ENCODE measurements at regions not wholly inside any gene's neighbourhood (a gene's known extent, or its start where the extent isn't known, plus 50 kb on each side); places are given as distances from the start of the nearest gene placed in this dataset.
"Not testable (repeated sequence)": the region's sequence is repeated elsewhere in the genome, so short reads cannot be mapped to it uniquely, and the experiment has no call there.

DNA sequence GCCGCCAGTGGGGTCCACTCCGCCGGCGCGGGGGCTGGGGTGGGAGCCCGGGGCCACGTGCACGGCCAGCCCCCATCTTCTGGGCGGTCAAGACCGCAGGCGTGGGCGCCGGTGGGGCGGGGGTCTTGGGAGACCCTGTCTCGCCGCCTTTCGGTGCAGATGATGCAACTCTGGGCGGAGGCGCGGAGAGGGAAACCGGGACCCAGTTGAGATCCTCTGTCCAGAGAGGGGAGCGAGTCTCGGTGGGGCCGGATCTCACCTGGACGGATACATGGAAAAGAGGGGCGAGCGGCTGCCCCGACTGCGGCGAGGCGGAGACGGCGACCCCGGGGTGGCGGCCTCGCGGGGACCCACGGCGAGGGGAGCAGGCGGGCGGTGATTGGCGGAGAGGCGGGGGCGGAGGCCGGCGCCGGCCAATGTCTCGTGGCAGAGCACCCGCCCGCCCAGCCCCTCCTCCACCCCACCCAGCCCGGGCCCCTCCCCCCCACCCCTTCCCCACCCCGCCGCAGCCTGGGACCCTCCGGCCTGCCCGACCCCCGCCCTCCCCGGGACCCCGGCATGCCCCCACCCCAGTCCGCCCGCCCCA is 4054.1 kb upstream of the TPTE start:
- H3K9me3 Mint-ChIP-seq (ENCODE audit: unreplicated experiment); H3K36me3 Mint-ChIP-seq (ENCODE audit: insufficient read depth, unreplicated experiment); H3K27me3 ChIP-seq (replicated peaks; ENCODE audit: control insufficient read depth, insufficient read depth, low read length); H3K36me3 ChIP-seq (ENCODE audit: control insufficient read depth, insufficient read depth, low read length); BruUV-seq (replicated peaks); DNase-seq; H3K27ac Mint-ChIP-seq (ENCODE audit: unreplicated experiment); H3K4me3 Mint-ChIP-seq (ENCODE audit: unreplicated experiment); H3K4me1 ChIP-seq; H3K4me3 ChIP-seq (ENCODE audit: low read depth, low read length); H3K4me1 Mint-ChIP-seq (ENCODE audit: low read depth, unreplicated experiment); H3K27me3 Mint-ChIP-seq (ENCODE audit: insufficient read depth, unreplicated experiment); CTCF ChIA-PET; POLR2A ChIA-PET; intact Hi-C loops (cut with micrococcal nuclease; ENCODE audit: unreplicated experiment); H3K9me3 ChIP-seq: not testable (repeated sequence)

DNA sequence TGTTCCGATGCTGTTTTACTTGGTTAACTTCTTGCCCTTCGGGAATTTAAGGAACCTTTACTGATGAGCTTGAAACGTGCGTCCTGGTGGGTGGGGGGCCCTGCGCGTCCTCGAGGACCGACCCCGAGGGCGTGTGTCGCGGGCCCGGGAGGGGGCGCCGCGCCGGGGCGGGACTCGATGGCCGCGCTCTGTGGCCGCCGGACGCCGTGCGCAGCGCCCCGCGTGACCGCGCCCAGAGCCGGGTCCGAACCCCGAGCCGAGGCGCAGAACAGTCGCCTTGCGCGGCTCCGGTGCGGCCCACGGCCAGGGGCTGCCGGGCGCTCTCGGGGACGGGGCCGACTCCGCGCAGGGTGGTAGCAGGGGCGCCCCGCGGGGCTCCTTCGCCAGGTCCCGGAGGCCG is 4053.5 kb upstream of the TPTE start:
- H3K9me3 Mint-ChIP-seq (ENCODE audit: unreplicated experiment); CTCF ChIA-PET; H3K4me3 ChIP-seq (ENCODE audit: low read depth, low read length); DNase-seq; H3K27ac Mint-ChIP-seq (ENCODE audit: unreplicated experiment); intact Hi-C loops (cut with micrococcal nuclease; ENCODE audit: unreplicated experiment); H3K4me1 Mint-ChIP-seq (ENCODE audit: low read depth, unreplicated experiment); BruUV-seq (replicated peaks); H3K36me3 ChIP-seq (ENCODE audit: control insufficient read depth, insufficient read depth, low read length); H3K4me3 Mint-ChIP-seq (ENCODE audit: unreplicated experiment); H3K27me3 ChIP-seq (replicated peaks; ENCODE audit: control insufficient read depth, insufficient read depth, low read length); H3K9me3 ChIP-seq; H3K36me3 Mint-ChIP-seq (ENCODE audit: insufficient read depth, unreplicated experiment); POLR2A ChIA-PET; H3K27me3 Mint-ChIP-seq (ENCODE audit: insufficient read depth, unreplicated experiment); H3K4me1 ChIP-seq: not testable (repeated sequence)

DNA sequence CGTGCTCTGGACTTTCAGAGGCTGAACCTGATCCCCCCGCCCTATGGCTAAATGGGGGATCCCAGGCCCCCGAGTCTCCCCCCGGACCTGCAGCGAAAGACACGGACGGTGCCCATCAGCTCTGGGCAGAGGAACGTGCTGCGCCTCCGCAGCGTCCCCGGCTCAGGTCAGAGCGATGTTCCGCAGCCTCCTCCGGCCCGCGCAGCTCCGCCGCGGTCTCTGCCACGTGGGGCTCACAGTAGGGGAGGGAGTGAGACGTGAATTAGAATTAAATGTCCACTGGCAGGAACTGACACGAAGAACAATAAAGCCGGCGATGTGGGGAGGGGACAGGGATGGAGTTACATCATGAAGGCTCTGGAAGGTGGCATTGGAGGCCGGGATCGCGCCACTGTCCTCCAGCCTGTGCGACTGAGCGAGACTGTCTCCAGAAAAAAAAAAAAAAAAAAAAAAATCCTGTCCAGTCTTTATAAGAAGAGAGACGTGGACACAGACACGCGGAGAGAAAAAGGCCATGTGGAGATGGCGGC is 4053.0 kb upstream of the TPTE start:
- H3K27me3 ChIP-seq (replicated peaks; ENCODE audit: control insufficient read depth, insufficient read depth, low read length); H3K27ac Mint-ChIP-seq (ENCODE audit: unreplicated experiment); H3K27me3 Mint-ChIP-seq (ENCODE audit: insufficient read depth, unreplicated experiment); CTCF ChIA-PET; H3K4me1 ChIP-seq; H3K36me3 Mint-ChIP-seq (ENCODE audit: insufficient read depth, unreplicated experiment); H3K4me1 Mint-ChIP-seq (ENCODE audit: low read depth, unreplicated experiment); H3K4me3 ChIP-seq (ENCODE audit: low read depth, low read length); intact Hi-C loops (cut with micrococcal nuclease; ENCODE audit: unreplicated experiment); H3K36me3 ChIP-seq (ENCODE audit: control insufficient read depth, insufficient read depth, low read length); H3K9me3 Mint-ChIP-seq (ENCODE audit: unreplicated experiment); DNase-seq; H3K9me3 ChIP-seq; H3K4me3 Mint-ChIP-seq (ENCODE audit: unreplicated experiment); BruUV-seq (replicated peaks); POLR2A ChIA-PET: not testable (repeated sequence)

GRCh38 chr21:6474250-6474968 is 4047.0 kb upstream of the TPTE start:
- DNase-seq; POLR2A ChIA-PET; H3K9me3 ChIP-seq; H3K36me3 Mint-ChIP-seq (ENCODE audit: insufficient read depth, unreplicated experiment); intact Hi-C loops (cut with micrococcal nuclease; ENCODE audit: unreplicated experiment); H3K4me1 Mint-ChIP-seq (ENCODE audit: low read depth, unreplicated experiment); H3K4me3 ChIP-seq (ENCODE audit: low read depth, low read length); H3K27me3 ChIP-seq (replicated peaks; ENCODE audit: control insufficient read depth, insufficient read depth, low read length); H3K4me3 Mint-ChIP-seq (ENCODE audit: unreplicated experiment); BruUV-seq (replicated peaks); H3K36me3 ChIP-seq (ENCODE audit: control insufficient read depth, insufficient read depth, low read length); H3K27ac Mint-ChIP-seq (ENCODE audit: unreplicated experiment); H3K9me3 Mint-ChIP-seq (ENCODE audit: unreplicated experiment); H3K4me1 ChIP-seq; H3K27me3 Mint-ChIP-seq (ENCODE audit: insufficient read depth, unreplicated experiment); CTCF ChIA-PET: not testable (repeated sequence)

- BruUV-seq (replicated peaks); H3K4me1 Mint-ChIP-seq (ENCODE audit: low read depth, unreplicated experiment); H3K36me3 Mint-ChIP-seq (ENCODE audit: insufficient read depth, unreplicated experiment); H3K27me3 Mint-ChIP-seq (ENCODE audit: insufficient read depth, unreplicated experiment); H3K9me3 ChIP-seq; H3K27ac Mint-ChIP-seq (ENCODE audit: unreplicated experiment); intact Hi-C loops (cut with micrococcal nuclease; ENCODE audit: unreplicated experiment); POLR2A ChIA-PET; H3K36me3 ChIP-seq (ENCODE audit: control insufficient read depth, insufficient read depth, low read length); H3K4me3 Mint-ChIP-seq (ENCODE audit: unreplicated experiment); H3K27me3 ChIP-seq (replicated peaks; ENCODE audit: control insufficient read depth, insufficient read depth, low read length); CTCF ChIA-PET; H3K4me1 ChIP-seq; H3K4me3 ChIP-seq (ENCODE audit: low read depth, low read length); DNase-seq; H3K9me3 Mint-ChIP-seq (ENCODE audit: unreplicated experiment): not testable (repeated sequence)
Measured at GRCh38 chr21:6481116-6481515, 4040.3 kb upstream of the TPTE start.

DNA sequence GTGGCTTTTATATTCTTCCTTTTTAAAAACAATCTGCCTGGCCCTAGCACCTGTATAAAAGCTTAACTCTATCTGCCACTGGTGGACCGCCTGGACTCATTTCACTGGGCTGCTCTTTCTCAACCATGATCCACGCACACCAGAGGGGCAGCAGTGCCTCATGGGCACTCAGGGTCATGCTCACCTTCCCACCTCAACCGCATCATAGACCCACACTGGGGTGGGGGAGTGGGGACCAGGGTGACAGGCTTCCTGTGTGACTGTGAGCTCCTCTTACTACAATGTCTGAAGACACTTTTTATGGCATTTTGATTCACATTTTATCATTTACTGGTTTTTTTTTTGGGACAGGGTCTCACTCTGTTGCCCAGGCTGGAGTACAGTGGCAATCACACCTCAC is 4038.8 kb upstream of the TPTE start:
- H3K36me3 ChIP-seq (ENCODE audit: control insufficient read depth, insufficient read depth, low read length); POLR2A ChIA-PET; BruUV-seq (replicated peaks); H3K4me1 Mint-ChIP-seq (ENCODE audit: low read depth, unreplicated experiment); DNase-seq; H3K27ac Mint-ChIP-seq (ENCODE audit: unreplicated experiment); CTCF ChIA-PET; H3K4me3 Mint-ChIP-seq (ENCODE audit: unreplicated experiment); H3K9me3 Mint-ChIP-seq (ENCODE audit: unreplicated experiment); H3K4me1 ChIP-seq; H3K27me3 ChIP-seq (replicated peaks; ENCODE audit: control insufficient read depth, insufficient read depth, low read length); intact Hi-C loops (cut with micrococcal nuclease; ENCODE audit: unreplicated experiment); H3K27me3 Mint-ChIP-seq (ENCODE audit: insufficient read depth, unreplicated experiment); H3K36me3 Mint-ChIP-seq (ENCODE audit: insufficient read depth, unreplicated experiment); H3K4me3 ChIP-seq (ENCODE audit: low read depth, low read length); H3K9me3 ChIP-seq: not testable (repeated sequence)

DNA sequence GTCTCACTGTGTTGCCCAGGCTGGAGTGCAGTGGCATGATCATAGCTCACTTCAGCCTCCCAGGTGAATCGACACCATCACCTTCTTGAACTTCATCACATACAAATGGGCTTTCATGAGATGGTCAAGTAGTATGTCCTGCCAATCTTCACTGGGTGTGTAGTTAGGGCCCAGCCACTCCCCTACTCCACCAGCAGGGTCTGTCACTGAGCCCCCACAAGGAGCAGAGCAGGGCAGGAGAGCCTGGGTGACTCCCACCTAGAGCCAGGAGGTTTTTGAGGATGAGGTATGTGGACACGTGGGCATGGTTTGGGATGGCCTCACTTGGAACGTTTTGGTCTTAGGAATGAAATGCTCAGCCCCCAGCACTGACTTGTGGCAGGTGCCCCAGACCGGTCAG is 4037.7 kb upstream of the TPTE start:
- H3K27me3 Mint-ChIP-seq (ENCODE audit: insufficient read depth, unreplicated experiment); H3K36me3 ChIP-seq (ENCODE audit: control insufficient read depth, insufficient read depth, low read length); H3K36me3 Mint-ChIP-seq (ENCODE audit: insufficient read depth, unreplicated experiment); H3K4me3 Mint-ChIP-seq (ENCODE audit: unreplicated experiment); H3K27ac Mint-ChIP-seq (ENCODE audit: unreplicated experiment); H3K4me1 ChIP-seq; POLR2A ChIA-PET; CTCF ChIA-PET; intact Hi-C loops (cut with micrococcal nuclease; ENCODE audit: unreplicated experiment); H3K9me3 Mint-ChIP-seq (ENCODE audit: unreplicated experiment); DNase-seq; H3K9me3 ChIP-seq; H3K27me3 ChIP-seq (replicated peaks; ENCODE audit: control insufficient read depth, insufficient read depth, low read length); BruUV-seq (replicated peaks); H3K4me1 Mint-ChIP-seq (ENCODE audit: low read depth, unreplicated experiment); H3K4me3 ChIP-seq (ENCODE audit: low read depth, low read length): not testable (repeated sequence)

Measured in Caco-2 (cell line).